Loucy (cell line): ENCODE measurements at regions not wholly inside any gene's neighbourhood (a gene's known extent, or its start where the extent isn't known, plus 50 kb on each side); places are given as distances from the start of the nearest gene placed in this dataset.

Experiments
- H2AFZ ChIP-seq: fragments of 200-600 bp; sonication (generic); 2 replicates; pipeline ENCODE4 v1.6.0; 2016; ENCODE audit warnings: antibody characterized with exemption, mild to moderate bottlenecking, low read length, moderate library complexity
- H3F3A ChIP-seq: fragments of 200-600 bp; 2 replicates; pipeline ENCODE4 v1.6.0; 2016; ENCODE audit warnings: antibody characterized with exemption, low read depth, mild to moderate bottlenecking
- H3K27me3 ChIP-seq: fragments of 200-600 bp; sonication (generic); 2 replicates; pipeline ENCODE4 v1.6.1; 2014; ENCODE audit warnings: low read length, mild to moderate bottlenecking; ENCODE audit not compliant: insufficient read depth, poor library complexity, severe bottlenecking
- H3K36me3 ChIP-seq: fragments of 200-600 bp; sonication (generic); 2 replicates; pipeline ENCODE4 v1.6.1; 2016; ENCODE audit warnings: low read length; ENCODE audit not compliant: insufficient read depth
- H3K4me1 ChIP-seq: fragments of 200-600 bp; sonication (generic); 2 replicates; pipeline ENCODE4 v1.5.1; 2014; ENCODE audit warnings: low read length, mild to moderate bottlenecking; ENCODE audit not compliant: insufficient read depth, poor library complexity, severe bottlenecking
- H3K4me2 ChIP-seq: fragments of 200-600 bp; sonication (generic); 2 replicates; pipeline ENCODE4 v1.6.0; 2014; ENCODE audit warnings: antibody characterized with exemption, low read length, low read depth, mild to moderate bottlenecking; ENCODE audit not compliant: poor library complexity, severe bottlenecking
- H3K4me3 ChIP-seq: fragments of 200-600 bp; sonication (generic); 2 replicates; pipeline ENCODE4 v1.5.1; 2014; ENCODE audit warnings: low read length, mild to moderate bottlenecking, mixed read lengths; ENCODE audit not compliant: poor library complexity, severe bottlenecking
- H3K79me2 ChIP-seq: fragments of 200-600 bp; sonication (generic); 2 replicates; pipeline ENCODE4 v1.6.1; 2014; ENCODE audit warnings: low read length; ENCODE audit not compliant: insufficient read depth
- H3K9ac ChIP-seq: fragments of 200-600 bp; sonication (generic); 2 replicates; pipeline ENCODE4 v1.6.0; 2014; ENCODE audit warnings: mild to moderate bottlenecking, low read depth, low read length, moderate library complexity; ENCODE audit not compliant: poor library complexity, severe bottlenecking
- H3K9me2 ChIP-seq: fragments of 200-600 bp; sonication (generic); replicated peaks from 2 replicates; pipeline ENCODE4 v1.6.1; 2016; ENCODE audit warnings: low read depth, low read length, mixed read lengths
- H3K9me3 ChIP-seq: fragments of 200-600 bp; sonication (generic); 2 replicates; pipeline ENCODE4 v1.6.1; 2014; ENCODE audit warnings: mild to moderate bottlenecking, antibody characterized with exemption, low read length, low read depth; ENCODE audit not compliant: insufficient read depth
- H4K20me1 ChIP-seq: fragments of 200-600 bp; sonication (generic); 2 replicates; pipeline ENCODE4 v1.6.0; 2014; ENCODE audit warnings: antibody characterized with exemption, low read length, mild to moderate bottlenecking; ENCODE audit not compliant: insufficient read depth, poor library complexity, severe bottlenecking
- EZH2phosphoT487 ChIP-seq: fragments of 200-600 bp; IDR thresholded peaks from 2 replicates; pipeline ENCODE4 v1.6.1; 2018; ENCODE audit warnings: antibody characterized with exemption, mild to moderate bottlenecking, moderate library complexity, borderline replicate concordance
- TF ChIP-seq, protein P1 (sequence below): fragments of 200-600 bp; sonication (generic); conservative IDR thresholded peaks from 2 replicates; pipeline ENCODE4 v1.5.1; 2014; ENCODE audit warnings: mild to moderate bottlenecking, antibody characterized with exemption, low read length

DNA sequence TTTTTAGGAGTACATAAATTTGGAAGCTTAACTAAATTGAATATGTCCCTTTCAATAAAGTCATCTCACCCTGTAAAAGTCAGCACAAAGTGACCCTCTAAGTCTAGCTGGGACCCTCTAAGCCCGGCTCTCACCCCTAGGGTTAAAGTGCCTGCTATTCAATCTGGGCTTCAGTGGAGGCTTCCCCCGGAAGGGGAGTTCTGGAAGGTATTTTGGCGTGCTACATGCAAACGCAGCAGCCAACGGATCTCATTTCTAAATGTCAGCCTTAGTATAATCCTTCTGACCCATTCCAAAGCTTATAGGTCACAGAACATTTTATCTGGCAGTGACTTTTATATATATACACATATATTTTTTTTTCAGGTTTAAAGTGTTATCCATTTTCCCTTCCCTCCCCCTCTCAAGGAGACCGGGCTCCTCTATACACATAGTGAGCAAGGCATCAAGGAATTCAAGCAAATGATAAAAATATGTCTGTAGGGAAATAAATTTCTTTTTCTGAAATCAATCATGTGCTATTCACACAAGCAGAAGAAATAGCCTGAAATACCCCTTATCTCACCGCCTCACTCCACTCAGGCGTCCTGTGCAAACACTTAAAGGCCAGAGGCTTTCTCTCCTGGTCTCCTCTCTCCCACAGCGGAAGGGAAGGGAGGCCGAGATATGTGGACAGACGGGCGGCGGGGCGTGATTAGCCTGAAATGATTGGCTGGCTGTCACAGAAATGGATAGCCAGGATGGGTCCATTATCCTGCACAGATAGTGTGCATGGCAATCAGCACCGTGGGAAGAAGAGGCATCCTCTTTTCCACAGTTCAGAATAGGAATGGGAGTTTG lies 301.7 kb downstream of the GALC start:
- H4K20me1 ChIP-seq, result no peaks in the 10 kb centered on the region
- TF ChIP-seq EZH2phosphoT487, result no peak
- TF ChIP-seq, protein P1, sequence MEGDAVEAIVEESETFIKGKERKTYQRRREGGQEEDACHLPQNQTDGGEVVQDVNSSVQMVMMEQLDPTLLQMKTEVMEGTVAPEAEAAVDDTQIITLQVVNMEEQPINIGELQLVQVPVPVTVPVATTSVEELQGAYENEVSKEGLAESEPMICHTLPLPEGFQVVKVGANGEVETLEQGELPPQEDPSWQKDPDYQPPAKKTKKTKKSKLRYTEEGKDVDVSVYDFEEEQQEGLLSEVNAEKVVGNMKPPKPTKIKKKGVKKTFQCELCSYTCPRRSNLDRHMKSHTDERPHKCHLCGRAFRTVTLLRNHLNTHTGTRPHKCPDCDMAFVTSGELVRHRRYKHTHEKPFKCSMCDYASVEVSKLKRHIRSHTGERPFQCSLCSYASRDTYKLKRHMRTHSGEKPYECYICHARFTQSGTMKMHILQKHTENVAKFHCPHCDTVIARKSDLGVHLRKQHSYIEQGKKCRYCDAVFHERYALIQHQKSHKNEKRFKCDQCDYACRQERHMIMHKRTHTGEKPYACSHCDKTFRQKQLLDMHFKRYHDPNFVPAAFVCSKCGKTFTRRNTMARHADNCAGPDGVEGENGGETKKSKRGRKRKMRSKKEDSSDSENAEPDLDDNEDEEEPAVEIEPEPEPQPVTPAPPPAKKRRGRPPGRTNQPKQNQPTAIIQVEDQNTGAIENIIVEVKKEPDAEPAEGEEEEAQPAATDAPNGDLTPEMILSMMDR, result no peak
- H3K4me3 ChIP-seq, result no peak overlapping the region
- H3K9me2 ChIP-seq, result no peaks in the 10 kb centered on the region
- no peak overlapping the region for H3K4me2 ChIP-seq
- H2AFZ ChIP-seq, result no peak overlapping the region
- no peak overlapping the region for H3K9ac ChIP-seq
- H3K36me3 ChIP-seq, result no peaks in the 10 kb centered on the region
- H3K79me2 ChIP-seq, result no peaks in the 10 kb centered on the region
- H3F3A ChIP-seq, result no peaks in the 10 kb centered on the region
- H3K4me1 ChIP-seq, result no peaks in the 10 kb centered on the region
- no peaks in the 10 kb centered on the region for H3K9me3 ChIP-seq
- H3K27me3 ChIP-seq, result no peaks in the 10 kb centered on the region

DNA sequence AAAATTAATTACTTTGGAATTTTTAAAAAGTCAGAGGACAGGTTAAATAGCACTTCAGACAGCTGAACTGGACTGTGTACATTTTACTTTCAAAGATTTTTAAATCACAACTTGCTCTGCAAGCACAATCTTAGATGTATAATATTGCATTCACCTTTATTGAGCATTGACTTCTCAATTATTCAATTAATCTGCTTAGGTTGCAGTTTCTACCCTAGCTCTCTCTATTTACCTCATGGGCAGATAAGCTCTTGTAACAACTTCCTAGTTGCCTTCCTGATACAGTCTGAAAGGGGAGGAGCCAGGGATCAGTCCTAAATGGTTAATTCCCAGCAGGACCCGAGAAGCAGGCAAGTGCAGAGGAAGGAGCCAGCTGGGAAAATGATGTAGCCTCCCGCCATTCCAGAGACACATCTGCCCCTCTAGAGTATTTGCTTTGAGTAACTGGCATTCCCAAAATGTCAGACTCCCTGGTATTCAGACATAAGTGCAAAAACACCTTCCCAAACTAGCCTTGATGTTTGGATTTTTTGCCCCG lies 302.8 kb downstream of the GALC start:
- Histone ChIP-seq H3K27me3 (no peaks in the 10 kb centered on the region), H2AFZ (no peak overlapping the region), H3K9ac (no peak overlapping the region), H3K36me3 (no peaks in the 10 kb centered on the region), H3K79me2 (no peaks in the 10 kb centered on the region), H3K9me2 (no peaks in the 10 kb centered on the region), H3K4me1 (no peaks in the 10 kb centered on the region), H4K20me1 (no peaks in the 10 kb centered on the region), H3K4me2 (no peak overlapping the region), H3K4me3 (no peak overlapping the region), H3K9me3 (no peaks in the 10 kb centered on the region), H3F3A (no peaks in the 10 kb centered on the region)
- no peak for TF ChIP-seq EZH2phosphoT487
- TF ChIP-seq, protein P1, result no peak

DNA sequence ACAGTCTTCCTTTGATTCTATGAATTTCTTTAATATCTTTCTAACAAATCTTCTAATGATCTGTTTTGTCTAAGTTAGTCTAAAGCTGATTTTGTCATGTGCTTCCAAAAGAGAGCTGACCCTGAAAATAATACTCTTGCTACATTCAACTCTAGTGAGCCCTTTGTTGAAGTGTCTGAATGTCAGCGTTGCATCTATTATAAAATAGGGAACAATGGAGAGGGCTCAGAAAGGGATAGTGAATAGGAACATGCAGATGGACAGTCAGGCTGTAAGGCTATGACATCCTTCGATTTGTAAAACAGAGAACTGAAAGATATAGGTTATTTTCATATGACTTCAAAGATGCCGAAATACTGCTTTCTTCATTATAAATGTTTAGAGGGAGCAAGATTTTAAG lies 304.5 kb downstream of the GALC start:
- Histone ChIP-seq H3K9me3 (no peaks in the 10 kb centered on the region), H3K36me3 (no peaks in the 10 kb centered on the region), H3K27me3 (no peaks in the 10 kb centered on the region), H4K20me1 (no peaks in the 10 kb centered on the region), H3K79me2 (no peaks in the 10 kb centered on the region), H2AFZ (no peak overlapping the region), H3K9ac (no peak overlapping the region), H3K4me2 (no peak overlapping the region), H3F3A (no peaks in the 10 kb centered on the region), H3K4me3 (no peak overlapping the region), H3K9me2 (no peaks in the 10 kb centered on the region), H3K4me1 (no peaks in the 10 kb centered on the region)
- TF ChIP-seq, protein P1, result no peak
- no peak for TF ChIP-seq EZH2phosphoT487
